Myocyte (in vitro differentiated cells): ENCODE measurements at regions not wholly inside any gene's neighbourhood (a gene's known extent, or its start where the extent isn't known, plus 50 kb on each side); places are given as distances from the start of the nearest gene placed in this dataset.
"Not testable (repeated sequence)": the region's sequence is repeated elsewhere in the genome, so short reads cannot be mapped to it uniquely, and the experiment has no call there.

Source experiments
- DNase-seq: peaks from one replicate; pipeline ENCODE4 v3.0.0-alpha.2; 2012; ENCODE audit warnings: low read depth

- peak; percentile 14 for DNase-seq
These were observed 147.6 kb upstream of the TMEM168 start for GRCh38 chr7:112937651-112938415.

- DNase-seq, result no peak
These were observed 143.4 kb upstream of the TMEM168 start for GRCh38 chr7:112933598-112933997.

GRCh38 chr7:112930787-112931186 lies 140.6 kb upstream of the TMEM168 start:
- peak; percentile 71 for DNase-seq

- no peak for DNase-seq
These were observed 139.2 kb upstream of the TMEM168 start for GRCh38 chr7:112929421-112929820.

GRCh38 chr7:112926018-112926417 lies 135.8 kb upstream of the TMEM168 start:
- no peak for DNase-seq

GRCh38 chr7:112922546-112922945 lies 132.4 kb upstream of the TMEM168 start:
- not testable (repeated sequence) for DNase-seq

- DNase-seq, result not testable (repeated sequence)
These were observed 126.2 kb upstream of the TMEM168 start for GRCh38 chr7:112916431-112916830.

- DNase-seq, result no peak
These were observed 117.9 kb upstream of the TMEM168 start for GRCh38 chr7:112908086-112908485.

- no peak for DNase-seq
These were observed 117.5 kb upstream of the TMEM168 start for GRCh38 chr7:112907658-112908057.

GRCh38 chr7:112905950-112906349 lies 115.8 kb upstream of the TMEM168 start:
- no peak for DNase-seq

GRCh38 chr7:112905413-112905812 lies 115.2 kb upstream of the TMEM168 start:
- DNase-seq, result no peak

GRCh38 chr7:112898432-112899290 lies 108.5 kb upstream of the TMEM168 start:
- peak; percentile 51 for DNase-seq

- no peak for DNase-seq
These were observed 107.7 kb upstream of the TMEM168 start for GRCh38 chr7:112897839-112898431.

- DNase-seq, result no peak
These were observed 105.9 kb upstream of the TMEM168 start for GRCh38 chr7:112896026-112896601.

GRCh38 chr7:112892263-112892662 lies 102.1 kb upstream of the TMEM168 start:
- peak; percentile 15 for DNase-seq

GRCh38 chr7:112891698-112892097 lies 101.5 kb upstream of the TMEM168 start:
- DNase-seq, result no peak

- no peak for DNase-seq
These were observed 99.7 kb upstream of the TMEM168 start for GRCh38 chr7:112889834-112890438.

- DNase-seq, result no peak
These were observed 99.1 kb upstream of the TMEM168 start for GRCh38 chr7:112889268-112889667.

- no peak for DNase-seq
These were observed 98.6 kb upstream of the TMEM168 start for GRCh38 chr7:112888781-112889180.

- no peak for DNase-seq
These were observed 97.8 kb upstream of the TMEM168 start for GRCh38 chr7:112887976-112888375.

GRCh38 chr7:112887337-112887736 lies 97.1 kb upstream of the TMEM168 start:
- no peak for DNase-seq
